ENCODE measurements at regions not wholly inside any gene's neighbourhood (a gene's known extent, or its start where the extent isn't known, plus 50 kb on each side); places are given as distances from the start of the nearest gene placed in this dataset.

GRCh38 chr10:29946614-29946952 is 112.8 kb downstream of the JCAD start:
- Mint-ChIP-seq H3K27me3 (ENCODE audit: unreplicated experiment) (no peaks in the 10 kb centered on the region), H3K4me1 (ENCODE audit: unreplicated experiment) (peaks cover 65% of the 10 kb centered on the region), H3K27ac (ENCODE audit: unreplicated experiment) (peak overlapping the region; percentile 93), H3K9me3 (ENCODE audit: unreplicated experiment) (no peaks in the 10 kb centered on the region), H3K4me3 (ENCODE audit: unreplicated experiment) (no peak overlapping the region), H3K36me3 (ENCODE audit: unreplicated experiment) (no peaks in the 10 kb centered on the region)
- DNase-seq (ENCODE audit: extremely low spot score, unreplicated experiment), result no peak
- no peak for TF ChIP-seq CTCF (IDR thresholded peaks at IDR 0.05)

GRCh38 chr10:29941476-29941875 is 117.9 kb downstream of the JCAD start:
- Mint-ChIP-seq H3K4me1 (ENCODE audit: unreplicated experiment) (peaks cover 15% of the 10 kb centered on the region), H3K27ac (ENCODE audit: unreplicated experiment) (no peak overlapping the region), H3K4me3 (ENCODE audit: unreplicated experiment) (no peak overlapping the region), H3K27me3 (ENCODE audit: unreplicated experiment) (peaks cover 5% of the 10 kb centered on the region), H3K36me3 (ENCODE audit: unreplicated experiment) (no peaks in the 10 kb centered on the region), H3K9me3 (ENCODE audit: unreplicated experiment) (no peaks in the 10 kb centered on the region)
- no peak for DNase-seq (ENCODE audit: extremely low spot score, unreplicated experiment)
- no peak for TF ChIP-seq CTCF (IDR thresholded peaks at IDR 0.05)

- Mint-ChIP-seq H3K4me1 (ENCODE audit: unreplicated experiment) (no peaks in the 10 kb centered on the region), H3K27me3 (ENCODE audit: unreplicated experiment) (peaks cover 5% of the 10 kb centered on the region), H3K36me3 (ENCODE audit: unreplicated experiment) (peaks cover 7% of the 10 kb centered on the region), H3K27ac (ENCODE audit: unreplicated experiment) (no peak overlapping the region), H3K4me3 (ENCODE audit: unreplicated experiment) (no peak overlapping the region), H3K9me3 (ENCODE audit: unreplicated experiment) (peaks cover 33% of the 10 kb centered on the region)
- TF ChIP-seq CTCF (IDR thresholded peaks at IDR 0.05), result no peak
- no peak for DNase-seq (ENCODE audit: extremely low spot score, unreplicated experiment)
Observed at GRCh38 chr10:29932991-29933390, 126.4 kb downstream of the JCAD start.

GRCh38 chr10:29931833-29932232 is 127.6 kb downstream of the JCAD start:
- no peak for DNase-seq (ENCODE audit: extremely low spot score, unreplicated experiment)
- TF ChIP-seq CTCF (IDR thresholded peaks at IDR 0.05), result no peak
- H3K9me3 Mint-ChIP-seq (ENCODE audit: unreplicated experiment), result peaks cover 33% of the 10 kb centered on the region
- no peak overlapping the region for H3K27ac Mint-ChIP-seq (ENCODE audit: unreplicated experiment)
- peaks cover 7% of the 10 kb centered on the region for H3K36me3 Mint-ChIP-seq (ENCODE audit: unreplicated experiment)
- no peak overlapping the region for H3K4me3 Mint-ChIP-seq (ENCODE audit: unreplicated experiment)
- peaks cover 5% of the 10 kb centered on the region for H3K4me1 Mint-ChIP-seq (ENCODE audit: unreplicated experiment)
- H3K27me3 Mint-ChIP-seq (ENCODE audit: unreplicated experiment), result no peaks in the 10 kb centered on the region

- no peak for DNase-seq (ENCODE audit: extremely low spot score, unreplicated experiment)
- no peak overlapping the region for H3K27ac Mint-ChIP-seq (ENCODE audit: unreplicated experiment)
- H3K9me3 Mint-ChIP-seq (ENCODE audit: unreplicated experiment), result peaks cover 33% of the 10 kb centered on the region
- H3K4me3 Mint-ChIP-seq (ENCODE audit: unreplicated experiment), result no peak overlapping the region
- no peak for TF ChIP-seq CTCF (IDR thresholded peaks at IDR 0.05)
- H3K36me3 Mint-ChIP-seq (ENCODE audit: unreplicated experiment), result peaks cover 10% of the 10 kb centered on the region
- no peaks in the 10 kb centered on the region for H3K27me3 Mint-ChIP-seq (ENCODE audit: unreplicated experiment)
- peaks cover 20% of the 10 kb centered on the region for H3K4me1 Mint-ChIP-seq (ENCODE audit: unreplicated experiment)
Observed at GRCh38 chr10:29929006-29929405, 130.4 kb downstream of the JCAD start.
